Left forelimb (tissue), 1 donor: ENCODE measurements at regions not wholly inside any gene's neighbourhood (a gene's known extent, or its start where the extent isn't known, plus 50 kb on each side); places are given as distances from the start of the nearest gene placed in this dataset.

Experiments
- DNase-seq: peaks from one replicate; pipeline ENCODE4 v3.0.0-alpha.2; 2018; ENCODE audit warnings: low spot score

DNA sequence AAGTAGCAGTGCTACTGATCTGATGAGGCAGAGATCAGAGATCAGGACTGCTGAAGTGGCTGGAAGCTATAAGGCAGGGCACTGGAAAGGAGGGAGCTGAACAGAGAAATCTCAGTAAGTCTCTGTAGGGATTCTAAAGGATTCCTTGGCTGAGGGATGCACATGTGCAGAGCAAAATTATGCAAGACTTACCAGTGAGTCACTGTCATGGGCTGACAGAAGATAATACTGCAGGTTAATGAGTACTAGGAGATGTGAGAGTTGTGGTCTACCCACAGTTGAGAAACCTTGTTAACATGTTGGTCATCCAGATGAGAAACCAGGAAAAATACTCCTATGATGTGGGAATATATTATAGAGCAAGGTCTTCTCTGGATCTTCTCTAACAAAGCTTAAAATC lies 378.1 kb downstream of the HAPSTR1 start:
- no peak for DNase-seq

DNA sequence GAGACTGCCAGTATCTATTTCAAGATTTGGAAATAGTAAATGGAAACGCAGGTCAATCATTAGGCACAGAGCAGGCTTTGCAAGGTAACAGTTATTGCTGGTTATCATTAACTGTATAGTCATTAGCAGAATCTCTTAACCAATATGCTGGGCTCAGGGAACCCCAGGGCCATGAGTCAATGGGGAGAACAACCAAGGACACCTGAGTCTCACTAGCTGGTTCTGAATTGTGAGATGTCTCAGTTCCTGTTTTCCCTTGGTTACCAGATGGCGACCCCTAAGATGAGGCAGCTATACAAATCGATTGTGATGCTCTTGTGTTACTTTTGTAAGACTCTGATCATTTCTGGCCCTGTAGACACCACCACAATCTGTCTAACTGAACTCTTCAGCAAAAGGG lies 385.3 kb downstream of the HAPSTR1 start:
- no peak for DNase-seq

DNA sequence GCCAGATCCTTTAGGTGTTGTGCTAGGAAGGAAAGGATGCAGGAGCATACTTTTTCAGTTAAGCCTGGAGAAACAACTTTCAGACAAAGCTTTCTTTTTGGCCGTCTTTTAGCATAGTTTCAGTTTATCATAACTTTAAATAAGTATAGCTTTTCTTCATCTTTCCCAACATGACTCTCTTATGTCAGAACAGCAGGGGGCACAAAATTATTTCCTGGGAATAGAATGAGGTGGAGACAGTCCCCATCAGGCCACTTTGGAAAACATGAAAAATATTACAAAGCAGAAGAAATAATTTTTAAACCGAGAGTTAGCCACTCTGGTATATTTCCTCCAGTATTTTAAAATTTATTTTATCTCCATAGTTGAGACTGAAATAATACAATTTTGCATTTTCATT lies 387.6 kb downstream of the HAPSTR1 start:
- no peak for DNase-seq

DNA sequence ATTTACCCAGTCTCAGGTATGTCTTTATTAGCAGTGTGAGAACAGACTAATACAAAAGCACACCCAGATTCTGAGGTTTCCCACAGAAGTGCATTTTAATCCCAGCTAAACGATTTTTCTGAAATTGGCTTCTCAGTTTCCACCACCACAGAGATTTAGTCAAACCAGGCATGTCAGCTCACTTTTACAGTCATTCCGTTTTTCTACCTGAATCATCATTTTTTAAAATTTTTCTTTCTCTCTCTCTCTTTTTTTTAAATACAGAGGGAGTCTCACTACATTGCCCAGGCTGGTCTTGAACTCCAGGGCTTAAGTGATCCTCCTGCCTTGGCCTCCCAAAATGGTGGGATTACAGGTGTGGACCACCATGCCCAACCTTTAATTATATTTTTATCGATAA lies 389.1 kb downstream of the HAPSTR1 start:
- DNase-seq = no peak

DNA sequence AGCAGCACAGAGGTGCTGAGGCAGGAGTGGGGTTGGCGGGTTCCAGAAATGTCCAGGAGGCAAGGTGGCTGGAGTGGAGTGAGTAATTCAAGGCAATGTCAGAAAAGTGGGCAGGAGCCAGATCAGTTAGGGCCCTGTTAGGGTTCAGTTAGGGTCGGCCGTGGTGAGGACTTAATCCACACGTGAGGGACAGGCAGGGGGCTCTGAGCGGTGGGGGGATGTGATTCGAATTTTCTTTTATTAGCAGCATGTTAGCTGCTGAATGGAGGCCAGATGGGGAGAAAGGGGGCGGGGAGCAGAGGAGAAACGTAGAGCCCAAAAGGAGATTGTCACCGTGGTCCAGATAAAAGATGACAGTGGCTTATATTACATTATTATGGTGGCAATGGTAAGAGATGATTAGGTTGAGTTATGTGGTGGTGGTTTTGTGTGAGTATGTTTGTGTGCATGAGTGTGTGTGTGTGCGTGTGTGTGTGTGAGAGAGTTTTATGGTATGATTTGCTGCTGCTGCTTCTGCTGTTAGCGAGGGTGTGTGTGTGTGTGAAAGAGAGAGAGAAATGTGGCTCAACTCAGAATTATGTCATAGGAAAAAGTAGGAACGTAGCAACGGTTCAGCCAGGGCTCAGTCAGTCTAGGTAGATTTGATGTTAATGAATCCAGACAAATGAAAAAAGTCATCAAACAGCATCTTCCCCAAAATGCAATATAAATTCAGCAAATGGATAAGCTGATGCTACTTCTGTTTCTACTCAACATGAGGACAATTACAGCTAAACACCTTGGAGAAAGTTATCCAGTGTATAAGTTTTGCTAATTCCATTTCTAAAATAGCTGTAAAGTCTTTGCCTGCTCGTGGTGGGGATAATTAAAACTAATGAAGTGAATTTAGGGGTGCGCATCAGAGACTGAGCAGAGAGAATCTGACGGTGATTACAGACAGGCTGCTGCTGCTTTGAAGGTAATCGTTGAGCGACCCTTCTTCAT lies 390.6 kb downstream of the HAPSTR1 start:
- no peak for DNase-seq

DNA sequence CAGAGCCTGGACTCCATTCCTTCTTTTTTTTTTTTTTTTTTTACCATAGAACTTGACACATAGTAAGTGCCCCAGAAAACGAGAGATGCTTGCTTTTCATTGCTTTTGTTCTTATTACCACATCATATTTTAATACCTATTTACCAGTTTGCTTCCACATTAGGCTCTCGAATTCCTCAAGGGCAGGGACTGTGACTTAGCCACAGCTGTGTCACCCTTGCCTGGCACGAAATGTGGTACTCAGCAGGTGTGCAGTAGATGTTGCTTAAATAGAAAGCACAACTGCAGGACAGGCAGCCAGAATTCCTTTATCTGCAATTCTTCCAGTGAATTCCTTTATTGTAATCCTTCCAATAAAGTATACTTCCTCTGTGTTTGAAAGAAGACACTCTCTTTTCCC lies 393.0 kb downstream of the HAPSTR1 start:
- no peak for DNase-seq

DNA sequence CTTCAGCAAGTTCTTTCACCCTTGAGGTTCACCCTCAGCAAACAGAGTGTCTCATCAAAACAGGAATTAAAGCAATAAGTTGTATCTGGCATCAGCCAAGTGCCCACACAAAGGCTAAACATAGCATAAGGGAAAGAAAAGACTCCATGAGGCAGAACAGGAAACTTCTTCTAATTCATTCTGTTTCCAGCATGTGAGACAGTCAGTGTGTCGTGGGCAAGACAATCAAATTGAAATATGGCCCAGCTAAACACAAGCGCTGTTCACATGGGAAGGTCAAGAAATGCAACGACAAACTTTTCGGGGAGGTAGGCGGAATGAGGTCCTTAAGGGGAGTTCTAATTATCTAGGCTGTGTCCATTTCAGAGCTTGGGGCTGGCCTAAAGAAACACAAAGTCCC lies 393.4 kb downstream of the HAPSTR1 start:
- DNase-seq = no peak

DNA sequence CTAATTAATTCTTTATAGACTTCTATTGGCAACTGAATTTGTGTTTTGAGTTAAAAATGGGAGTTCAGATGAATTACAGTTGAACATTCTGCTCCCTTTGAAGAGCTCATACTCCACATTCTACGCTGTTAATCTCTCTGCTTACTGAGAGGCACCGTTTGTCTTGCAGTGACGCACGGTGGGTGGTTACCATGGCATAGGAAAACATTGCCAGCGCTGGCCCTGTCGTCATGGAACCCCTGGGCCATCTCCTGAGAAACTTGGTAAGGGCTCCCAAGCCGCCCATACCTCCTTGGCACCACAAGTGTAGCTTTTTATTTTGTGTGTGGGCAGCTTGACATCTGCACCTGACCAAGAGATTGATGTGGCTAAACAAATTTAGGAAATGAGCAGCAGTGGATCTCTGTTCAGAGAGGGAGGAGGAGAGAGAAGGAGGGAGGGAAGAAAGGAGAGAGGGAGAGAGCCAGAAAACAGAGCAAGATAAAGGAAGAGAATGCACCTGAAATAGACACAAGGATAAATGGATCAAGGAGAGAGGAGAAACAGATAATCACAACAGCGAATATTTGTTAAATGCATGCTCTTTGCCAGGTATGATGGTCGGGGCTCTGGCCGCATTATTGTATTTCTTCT lies 398.5 kb downstream of the HAPSTR1 start:
- no peak for DNase-seq

DNA sequence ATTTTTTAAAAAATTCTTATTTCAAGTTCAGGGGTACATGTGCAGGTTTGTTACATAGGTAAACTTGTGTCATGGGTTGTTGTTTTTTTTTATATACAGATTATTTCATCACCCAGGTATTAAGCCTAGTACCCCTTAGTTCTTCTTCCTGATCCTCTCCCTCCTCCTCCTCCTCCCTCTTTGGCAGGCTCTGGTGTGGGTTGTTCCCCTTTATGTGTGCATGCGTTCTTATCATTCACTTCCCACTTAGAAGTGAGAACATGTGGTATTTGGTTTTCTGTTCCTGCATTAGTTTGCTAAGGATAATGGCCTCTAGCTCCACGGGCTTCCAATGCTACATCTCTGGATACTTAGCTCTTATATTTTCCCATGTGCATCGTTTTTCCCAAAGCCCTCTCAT lies 404.4 kb downstream of the HAPSTR1 start:
- no peak for DNase-seq

DNA sequence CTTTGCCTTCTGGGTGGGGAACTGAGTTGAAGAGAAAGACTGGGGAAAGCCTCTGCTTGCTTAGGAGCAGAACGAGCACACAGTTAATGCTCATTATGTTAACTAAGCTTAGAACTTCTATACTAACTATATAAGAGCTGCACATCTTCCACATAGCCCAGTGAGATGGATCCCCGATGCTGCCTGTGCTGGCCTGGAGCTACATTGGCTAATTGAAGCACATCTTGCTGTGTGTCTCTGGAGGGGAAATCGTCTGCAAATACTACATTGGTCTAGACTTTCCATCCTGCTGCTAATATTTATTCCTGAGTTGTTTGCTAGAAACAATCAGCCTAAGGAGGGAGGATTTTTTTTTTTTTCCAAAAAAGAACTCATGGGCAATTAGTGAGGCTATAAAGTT lies 406.3 kb downstream of the HAPSTR1 start:
- no peak for DNase-seq

DNA sequence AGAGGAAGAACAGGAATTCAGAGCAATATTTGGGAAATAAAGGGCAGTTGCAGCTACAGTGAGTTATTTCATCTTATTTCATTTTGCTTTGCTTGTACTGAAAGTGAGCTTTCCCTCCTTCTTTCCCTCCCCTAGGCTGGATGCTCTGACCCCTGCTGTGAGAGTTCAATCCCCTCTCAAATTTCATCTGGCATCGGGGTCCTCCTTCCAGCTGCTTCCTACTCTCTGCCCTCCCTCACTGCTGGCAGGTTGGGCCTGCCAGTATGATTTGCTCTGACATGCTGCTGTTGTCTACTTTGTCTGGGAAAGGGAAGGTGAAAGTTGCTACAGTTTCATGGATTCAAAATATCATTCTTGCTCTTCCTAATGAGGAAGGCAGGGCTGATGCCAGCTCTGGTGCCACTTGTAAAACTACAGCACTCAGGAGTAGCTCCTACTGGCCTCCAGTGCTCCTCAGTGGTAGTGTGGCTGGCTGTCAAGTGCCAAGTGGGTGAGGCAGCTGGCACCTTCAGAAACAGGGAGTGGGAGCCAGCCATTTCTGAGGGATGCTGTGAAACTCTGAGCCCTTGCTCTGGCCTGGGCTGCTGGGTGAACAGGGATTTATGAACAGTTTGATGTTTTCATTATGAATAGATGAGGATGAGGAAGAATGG lies 408.6 kb downstream of the HAPSTR1 start:
- DNase-seq = peak; percentile 64

DNA sequence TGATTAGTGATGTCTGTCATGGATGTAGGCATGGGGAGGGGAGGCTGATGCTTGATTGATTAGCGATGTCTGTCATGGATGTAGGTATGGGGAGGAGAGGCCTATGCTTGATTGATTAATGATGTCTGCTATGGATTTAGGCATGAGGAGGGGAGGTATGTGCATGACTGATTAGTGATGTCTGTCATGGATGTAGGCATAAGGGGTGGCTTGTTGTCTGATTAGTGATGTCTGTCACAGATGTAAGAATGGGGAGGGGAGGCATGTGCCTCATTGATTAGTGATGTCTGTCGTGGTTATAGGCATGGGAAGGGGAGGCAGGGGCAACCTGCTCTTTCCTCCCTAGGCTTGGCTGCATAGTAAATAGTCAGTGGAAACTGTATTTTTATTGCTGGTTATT lies 409.4 kb downstream of the HAPSTR1 start:
- no peak for DNase-seq

DNA sequence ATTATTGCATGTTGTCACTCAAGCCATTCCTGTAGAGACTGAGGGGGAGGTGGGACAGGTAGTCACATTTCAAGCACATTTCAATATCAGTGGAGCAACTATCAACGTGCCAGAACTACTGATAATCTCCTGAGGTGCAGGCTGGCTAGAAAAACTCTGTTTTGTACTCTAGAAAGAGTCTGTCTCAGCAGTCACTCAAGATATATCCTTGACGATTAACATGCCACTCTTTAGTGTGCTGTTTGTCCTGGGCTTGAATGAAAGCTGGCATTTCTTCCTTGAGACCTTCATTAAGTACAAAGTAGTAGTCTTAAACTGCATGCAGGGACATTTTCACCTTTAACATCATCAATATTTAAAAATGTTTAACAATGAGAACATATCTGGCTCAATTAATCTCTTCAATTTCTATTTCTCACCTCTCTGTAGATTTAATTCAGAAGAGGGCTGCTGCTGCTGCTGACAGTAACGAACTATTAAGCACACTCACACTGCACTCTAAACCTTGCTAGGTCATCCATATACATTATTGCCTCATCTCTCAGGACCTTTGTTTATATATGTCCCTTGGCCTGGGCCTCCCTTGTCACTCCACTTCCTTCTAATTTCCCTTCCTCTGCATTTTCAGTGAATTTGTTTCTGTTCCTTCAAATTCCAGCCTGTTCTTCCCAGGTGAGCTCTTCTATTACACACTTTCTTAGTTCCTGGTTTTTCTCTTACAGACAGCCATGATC lies 412.0 kb downstream of the HAPSTR1 start:
- no peak for DNase-seq

DNA sequence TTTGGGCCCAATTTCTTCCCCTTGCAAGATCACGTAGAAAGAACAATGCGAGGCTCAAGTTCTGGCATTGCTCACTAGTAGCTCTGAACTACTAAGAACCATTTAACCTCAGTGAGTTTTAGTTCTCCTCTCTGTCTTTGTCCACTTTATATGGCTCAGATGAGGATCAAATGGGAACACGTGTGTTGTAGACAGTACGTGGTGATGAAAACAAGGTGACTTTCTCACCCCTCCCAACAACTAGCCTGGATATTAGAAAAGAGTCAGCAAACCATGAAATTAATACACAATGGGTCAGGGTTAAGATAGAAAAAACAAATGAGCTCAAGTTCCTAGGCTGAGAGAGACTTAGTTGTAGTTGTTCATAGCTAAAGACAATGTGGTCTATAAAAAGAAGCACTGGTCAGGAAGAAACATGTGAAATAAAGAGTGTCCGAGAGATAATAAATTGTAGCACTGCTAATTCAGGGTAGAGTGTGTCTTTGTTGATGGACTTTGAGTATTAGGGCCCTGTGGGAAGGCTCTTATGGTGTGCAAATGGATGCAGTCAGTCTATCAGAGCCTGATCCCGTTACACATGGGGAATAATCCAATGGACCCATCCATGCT lies 417.0 kb downstream of the HAPSTR1 start:
- no peak for DNase-seq

DNA sequence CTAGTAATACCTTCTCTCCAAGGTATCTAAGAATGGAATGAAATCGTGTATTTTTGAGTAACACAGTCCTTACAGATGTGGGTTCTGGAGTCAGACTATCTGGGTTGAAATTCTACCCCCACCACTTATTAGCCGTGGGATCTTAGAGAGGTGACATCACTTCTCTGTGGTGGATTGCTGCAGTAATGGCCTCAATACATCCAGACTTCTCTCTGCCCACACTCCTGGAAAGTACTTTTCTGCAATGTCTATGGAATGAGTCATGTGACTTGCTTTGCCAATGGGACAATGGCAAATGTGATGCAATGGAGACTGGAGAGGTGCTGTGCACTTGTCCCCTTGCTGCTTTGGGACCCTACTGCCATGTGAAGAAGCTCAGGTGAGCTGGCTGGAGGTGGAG lies 418.2 kb downstream of the HAPSTR1 start:
- DNase-seq = no peak

GRCh38 chr16:9511389-9511788 lies 419.9 kb downstream of the HAPSTR1 start:
- DNase-seq = no peak

- DNase-seq = no peak
Observed at GRCh38 chr16:9516444-9516843, 425.0 kb downstream of the HAPSTR1 start.

- DNase-seq = no peak
Observed at GRCh38 chr16:9518051-9518450, 426.6 kb downstream of the HAPSTR1 start.

GRCh38 chr16:9518581-9518980 lies 427.1 kb downstream of the HAPSTR1 start:
- no peak for DNase-seq

- no peak for DNase-seq
Observed at GRCh38 chr16:9521749-9522370, 430.4 kb downstream of the HAPSTR1 start.

GRCh38 chr16:9522614-9523013 lies 431.2 kb downstream of the HAPSTR1 start:
- no peak for DNase-seq
